Fibroblast of skin of right quadriceps (primary cell): ENCODE measurements at regions not wholly inside any gene's neighbourhood (a gene's known extent, or its start where the extent isn't known, plus 50 kb on each side); places are given as distances from the start of the nearest gene placed in this dataset.

Experiments used
- DNase-seq: peaks from one replicate; pipeline ENCODE4 v3.0.0-alpha.2; 2013

DNA sequence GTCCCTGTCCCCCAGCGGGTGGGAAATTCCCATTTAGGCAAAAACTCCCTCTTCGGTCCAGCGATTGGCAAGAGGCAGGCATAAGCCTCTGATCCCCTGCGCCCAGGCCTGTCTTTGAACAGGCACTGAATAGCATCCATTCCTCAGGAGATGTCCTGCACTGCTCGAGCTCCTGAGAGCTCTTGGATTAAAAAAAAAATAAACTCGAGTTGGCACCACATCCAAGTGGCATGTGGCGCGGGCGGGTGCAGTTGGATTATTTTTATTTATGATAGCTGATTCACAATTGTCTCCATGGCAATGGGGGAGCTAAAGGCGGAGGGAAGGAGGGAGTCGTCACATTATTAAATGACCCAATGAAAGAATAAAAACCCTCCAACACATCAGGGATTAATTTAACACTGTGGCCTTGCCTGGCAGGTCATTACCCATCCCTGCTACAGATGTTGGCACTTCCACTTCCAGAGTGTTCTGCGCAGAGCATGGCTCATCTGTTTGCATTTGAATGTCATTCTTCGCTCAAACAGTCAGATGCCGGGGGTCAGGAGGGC lies 207.2 kb downstream of the AACS start:
- no peak for DNase-seq

DNA sequence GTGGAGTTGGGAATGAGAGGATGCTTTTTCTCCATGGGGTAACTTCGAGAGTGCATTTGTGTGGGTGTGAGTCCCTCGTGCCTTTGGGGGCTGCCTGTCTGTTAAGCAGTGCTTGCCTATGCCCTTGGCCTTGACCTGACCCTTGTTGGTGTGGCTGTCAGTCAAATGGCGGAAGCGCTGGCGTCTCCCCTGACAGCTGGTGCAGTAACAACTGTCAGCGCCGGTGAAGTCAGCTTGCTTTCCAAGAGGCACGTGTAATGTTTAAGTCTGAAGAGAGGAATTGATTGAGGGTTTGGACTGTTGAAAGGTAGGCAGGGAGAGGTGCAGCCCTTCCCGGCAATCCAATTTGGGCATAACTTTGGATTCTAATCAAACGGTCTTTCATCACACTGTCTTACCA lies 211.3 kb downstream of the AACS start:
- no peak for DNase-seq

DNA sequence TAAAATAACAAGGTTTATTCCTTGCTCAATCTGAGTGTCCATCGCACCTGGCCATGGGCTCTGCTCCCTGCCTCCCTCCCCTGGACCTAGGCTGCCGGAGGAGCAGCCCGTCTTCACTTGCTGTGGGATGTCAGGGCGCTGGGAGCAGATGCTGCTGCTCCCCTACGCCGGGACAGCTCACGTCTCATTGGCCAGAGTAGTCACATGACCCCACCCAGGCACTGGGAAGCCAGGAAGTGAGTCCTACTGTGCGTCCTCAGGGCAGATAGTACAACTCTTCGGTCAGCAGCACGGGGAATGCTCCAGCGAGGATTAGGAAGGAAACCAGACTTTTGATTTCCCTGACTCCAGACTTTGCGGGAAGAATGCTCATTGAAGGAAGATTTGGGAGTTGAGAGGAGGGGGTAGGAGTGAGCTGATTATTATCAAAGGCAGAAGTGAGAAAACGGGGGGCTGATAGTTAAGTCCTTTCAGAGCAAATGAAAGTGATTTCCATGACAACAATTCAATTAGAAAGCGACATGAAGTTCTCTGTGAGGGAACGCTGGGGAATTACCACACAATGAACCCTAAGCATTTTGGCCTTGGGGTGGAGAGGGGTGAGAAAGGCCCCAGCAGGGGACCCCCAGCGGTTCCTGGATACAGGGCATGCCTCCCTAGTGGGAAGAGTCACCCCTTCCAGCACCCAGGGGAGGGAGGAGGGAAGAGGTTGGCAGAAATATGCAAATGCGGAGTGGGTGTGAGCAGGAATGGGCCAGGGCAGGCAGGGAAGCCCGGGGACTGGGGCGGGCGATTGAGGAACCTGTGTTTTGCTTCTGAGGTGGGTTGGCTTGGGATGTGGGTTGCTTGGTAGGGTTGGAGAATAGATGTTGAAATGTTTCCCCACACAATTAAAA lies 215.5 kb downstream of the AACS start:
- no peak for DNase-seq

DNA sequence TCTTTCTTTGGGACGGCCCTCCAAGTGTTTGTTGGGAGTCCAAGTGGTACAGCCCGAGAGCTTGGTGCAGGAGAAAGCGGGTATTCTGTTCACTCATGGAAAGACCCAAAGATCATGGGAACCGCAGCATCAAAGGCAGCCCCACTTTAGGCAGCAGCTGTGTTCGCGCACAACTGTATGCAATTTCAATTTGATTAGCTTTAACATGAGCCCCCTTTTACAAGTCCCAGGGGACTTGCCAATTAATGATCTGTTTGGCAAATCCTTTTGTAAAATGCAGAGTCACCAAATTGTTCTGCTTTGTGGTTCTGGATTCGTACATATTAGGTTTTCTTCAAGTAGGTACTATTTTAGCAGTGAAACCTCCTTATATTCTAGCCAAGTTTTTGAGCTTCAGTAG lies 217.7 kb downstream of the AACS start:
- DNase-seq: no peak

DNA sequence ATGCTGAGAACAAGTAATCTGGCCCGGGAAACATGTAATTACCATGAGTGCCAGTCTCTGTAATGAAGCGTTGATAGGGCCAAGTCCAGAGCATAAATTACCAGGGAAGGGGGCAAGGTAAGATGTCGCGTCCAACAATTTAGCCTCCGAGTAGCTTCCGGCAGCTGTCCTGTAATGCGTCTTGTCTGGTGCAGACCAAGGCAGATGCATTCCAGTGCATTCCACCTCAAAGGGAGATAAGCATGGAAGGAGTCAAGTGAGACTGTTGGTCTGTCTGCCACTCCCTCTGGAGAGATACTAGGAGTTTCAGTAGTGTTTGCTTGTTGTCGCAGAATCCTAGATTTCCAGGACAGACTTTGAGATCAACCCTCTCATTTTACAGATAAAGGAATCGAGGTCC lies 218.3 kb downstream of the AACS start:
- no peak for DNase-seq

DNA sequence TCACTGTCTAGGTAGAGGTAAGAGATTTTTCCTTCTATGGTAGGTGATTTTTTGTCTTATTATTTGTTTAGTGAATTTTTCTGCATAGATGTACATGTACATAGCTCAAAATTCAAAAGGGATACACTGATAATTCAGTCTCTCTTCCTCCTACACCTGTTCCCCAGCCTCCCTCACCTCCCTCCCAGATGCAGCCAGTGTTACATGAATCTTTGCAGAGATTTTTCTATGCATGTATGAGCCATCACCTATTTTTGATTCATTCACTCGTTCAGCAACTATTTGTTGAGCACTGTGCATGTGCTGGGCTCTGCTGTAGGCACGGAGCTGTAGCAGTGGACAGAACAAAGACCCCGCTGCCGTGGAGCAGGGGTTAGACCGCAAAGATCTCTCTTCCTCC lies 218.9 kb downstream of the AACS start:
- no peak for DNase-seq

DNA sequence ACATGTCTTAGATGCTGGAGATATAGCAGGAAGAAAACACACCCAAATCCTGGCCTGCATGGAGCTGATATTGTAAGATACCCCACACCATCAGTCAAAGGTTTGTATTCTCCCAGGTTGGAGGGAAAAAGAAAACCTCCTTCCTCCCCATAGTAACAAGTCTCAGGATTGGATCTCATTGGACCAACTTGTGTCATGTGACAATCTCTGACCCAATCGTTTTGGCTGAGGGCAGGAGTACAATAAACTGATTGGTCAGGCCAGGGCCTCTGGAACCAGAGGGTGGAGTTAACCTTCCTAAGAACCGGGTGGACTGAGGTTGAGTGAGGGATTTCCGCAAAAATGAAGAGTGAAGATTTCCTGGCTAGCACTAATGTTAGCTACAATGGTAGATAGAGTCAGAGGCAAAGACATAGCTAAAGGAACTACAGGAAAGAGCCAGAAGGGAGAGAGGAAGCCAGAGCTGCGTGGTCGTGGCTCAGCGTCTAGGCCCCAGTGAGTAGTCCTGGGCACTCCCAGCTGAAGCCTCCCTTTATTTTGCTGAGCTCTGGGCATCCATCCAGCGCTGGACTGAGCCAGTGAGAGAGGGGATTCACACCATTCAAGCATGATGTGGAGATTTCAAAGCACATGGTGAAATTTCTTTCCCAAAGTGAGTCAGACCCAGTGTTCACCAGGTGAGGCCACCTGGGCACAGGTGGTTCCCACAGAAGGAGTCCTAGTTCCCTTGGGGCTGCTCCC lies 219.9 kb downstream of the AACS start:
- DNase-seq: no peak

DNA sequence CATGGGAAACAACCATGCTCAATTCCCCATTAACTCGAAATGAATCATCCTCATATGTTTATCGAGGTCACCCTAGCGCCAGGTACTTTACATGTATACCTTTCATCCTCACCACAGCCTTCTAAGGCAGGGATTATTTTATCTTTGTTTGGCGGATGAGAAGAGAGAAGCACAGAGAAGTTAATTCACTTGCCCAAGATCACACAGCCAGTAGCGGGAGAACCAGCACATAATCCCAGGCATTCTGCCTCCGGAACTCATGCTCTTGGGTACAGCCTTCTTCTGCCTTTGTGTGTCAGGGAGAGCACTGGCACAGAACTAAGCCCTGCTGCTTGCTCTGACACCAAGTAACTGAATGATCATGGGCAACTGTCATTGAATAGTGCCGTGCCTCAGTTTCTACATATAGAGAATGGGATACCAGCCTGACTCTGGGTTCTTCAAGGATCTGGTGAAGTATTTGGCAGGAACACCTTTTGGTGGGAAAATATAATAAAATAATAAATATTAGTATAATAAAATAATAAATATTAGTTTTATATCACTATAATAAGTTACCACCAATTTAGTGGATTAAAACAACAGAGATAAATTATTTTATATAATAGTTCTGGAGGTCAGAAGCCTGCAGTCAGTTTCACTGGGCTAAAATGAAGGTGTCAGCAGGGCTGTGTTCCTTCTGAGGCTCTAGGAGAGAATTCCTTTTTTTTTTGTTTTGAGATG lies 220.9 kb downstream of the AACS start:
- DNase-seq: no peak

DNA sequence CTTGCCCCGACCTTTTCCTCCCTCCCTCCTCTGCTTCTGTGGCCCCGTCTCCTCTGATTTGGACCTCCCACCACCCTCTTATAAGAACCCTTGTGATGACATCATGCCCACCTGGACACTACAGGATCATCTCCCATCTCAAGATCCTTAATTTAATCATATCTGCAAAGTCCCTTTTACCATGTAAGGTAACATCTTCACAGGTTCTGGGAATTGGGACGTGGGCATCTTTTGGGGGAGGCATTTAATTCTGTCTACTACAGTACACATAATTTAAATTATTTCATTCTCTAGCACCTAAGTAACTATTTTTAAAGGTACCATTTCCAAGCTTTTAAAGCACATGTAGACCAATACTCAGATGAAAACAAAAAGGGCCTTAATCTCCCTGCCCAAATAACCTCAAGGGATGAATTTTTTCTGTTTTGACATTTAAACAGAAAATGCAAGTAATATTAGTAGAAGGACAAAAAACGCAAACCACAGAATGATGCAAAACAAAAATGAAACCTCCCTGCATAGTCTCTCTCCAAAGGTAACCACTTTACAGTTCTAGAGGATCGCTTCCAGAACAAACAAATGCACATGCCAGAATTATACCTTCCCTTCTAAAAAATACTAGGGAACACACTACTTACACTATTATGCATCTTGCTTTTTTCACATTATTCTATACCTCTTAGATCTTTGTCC lies 222.1 kb downstream of the AACS start:
- no peak for DNase-seq

DNA sequence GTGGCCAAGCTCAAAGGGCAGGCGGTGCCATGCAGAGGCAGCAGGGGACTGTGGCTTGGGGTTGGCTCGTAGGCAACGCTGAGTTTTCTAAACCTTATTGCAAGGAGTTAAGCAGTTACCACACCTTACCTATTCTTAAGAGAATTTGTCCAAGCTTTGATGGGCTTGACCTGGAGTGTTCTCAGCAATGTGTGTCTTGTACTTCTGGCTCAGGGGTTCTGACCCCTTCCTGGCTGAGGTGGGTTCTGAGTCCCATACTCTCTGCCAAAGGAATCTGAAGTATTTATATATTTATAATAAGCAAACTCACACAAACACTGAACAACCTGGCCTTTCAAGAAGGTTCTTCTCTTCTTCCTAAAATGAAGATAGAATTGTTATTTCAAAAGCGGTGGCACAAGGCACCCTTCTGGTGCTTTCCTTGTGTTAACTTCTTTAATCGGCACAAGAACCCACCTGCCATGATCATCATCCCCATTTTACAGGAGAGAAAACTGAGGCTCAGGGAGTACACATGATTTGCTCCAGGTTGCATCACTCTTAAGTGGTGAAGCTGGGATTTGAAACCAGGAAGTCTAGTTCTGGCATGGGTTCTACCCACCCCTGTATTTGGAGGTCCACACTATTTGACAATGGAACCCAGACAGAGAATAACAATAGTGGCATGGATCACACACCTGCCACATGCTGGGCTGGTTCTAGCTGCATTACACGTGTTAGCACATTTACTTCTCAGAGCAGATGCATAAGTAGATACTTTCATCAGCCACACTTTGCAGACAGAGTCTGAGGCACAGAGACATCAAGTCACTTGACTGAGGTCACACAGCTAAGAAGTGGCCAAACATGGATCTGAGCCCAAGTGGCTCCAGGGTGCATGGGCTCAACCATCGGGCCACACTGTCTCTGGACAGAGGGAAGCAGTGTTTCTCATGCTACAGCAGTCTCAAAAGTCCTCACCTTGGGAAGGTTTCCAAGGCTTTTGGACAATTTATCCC lies 224.0 kb downstream of the AACS start:
- DNase-seq: no peak

DNA sequence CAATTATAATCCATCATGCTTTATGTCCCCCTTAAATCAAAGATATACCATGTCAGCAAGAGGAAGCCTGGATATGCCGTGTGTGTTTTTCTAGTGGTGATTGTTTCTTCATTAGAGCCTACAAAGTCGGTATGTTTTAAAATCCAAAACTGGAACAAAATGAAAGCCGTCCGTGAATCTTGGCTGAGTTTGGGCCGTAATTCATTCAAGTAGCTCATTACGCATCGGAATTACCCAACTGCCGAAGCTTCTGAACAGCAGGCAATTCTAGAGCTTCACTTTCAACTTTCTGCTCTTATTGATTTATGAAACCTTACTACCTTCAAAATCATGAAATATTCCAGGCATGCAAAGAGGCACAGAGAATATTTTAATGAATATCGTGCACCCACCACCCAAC lies 224.7 kb downstream of the AACS start:
- DNase-seq: no peak

DNA sequence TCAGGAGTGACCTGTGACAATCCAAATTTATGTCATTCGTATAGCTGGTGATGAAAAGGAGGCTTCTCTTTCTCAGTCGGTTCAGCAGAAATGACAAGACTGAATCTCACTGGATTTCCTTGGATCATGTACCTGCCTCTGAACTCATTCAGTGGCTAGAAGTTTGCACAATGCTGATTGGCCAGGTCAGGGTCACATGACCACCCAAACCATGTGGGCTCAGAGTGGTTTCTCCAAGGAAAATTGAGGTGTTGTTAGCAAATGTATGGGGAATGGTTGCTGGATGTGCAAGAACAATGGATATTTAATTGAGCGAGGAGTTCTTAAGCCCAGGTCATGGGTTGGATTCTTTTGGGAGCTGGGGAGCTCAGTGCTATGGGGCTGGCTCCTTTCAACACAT lies 227.5 kb downstream of the AACS start:
- no peak for DNase-seq

DNA sequence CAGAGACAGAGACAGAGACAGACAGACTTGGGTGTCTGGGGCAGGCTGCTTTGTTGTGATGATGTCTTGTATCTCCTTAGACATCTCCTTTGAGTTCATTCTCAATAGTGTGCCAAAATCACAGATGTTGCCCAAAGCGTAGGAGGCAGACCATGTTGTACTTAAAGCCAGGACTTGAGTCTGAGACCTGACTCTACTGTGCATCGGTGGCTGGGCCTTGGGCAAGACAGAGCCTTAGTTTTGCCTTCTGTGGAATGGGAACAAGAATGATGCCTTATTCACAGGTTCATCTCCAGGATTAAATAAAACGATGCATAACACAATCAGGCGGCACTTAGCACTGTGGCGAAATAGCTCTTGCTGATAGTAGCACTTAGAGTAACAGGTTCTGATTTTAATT lies 230.3 kb downstream of the AACS start:
- no peak for DNase-seq

DNA sequence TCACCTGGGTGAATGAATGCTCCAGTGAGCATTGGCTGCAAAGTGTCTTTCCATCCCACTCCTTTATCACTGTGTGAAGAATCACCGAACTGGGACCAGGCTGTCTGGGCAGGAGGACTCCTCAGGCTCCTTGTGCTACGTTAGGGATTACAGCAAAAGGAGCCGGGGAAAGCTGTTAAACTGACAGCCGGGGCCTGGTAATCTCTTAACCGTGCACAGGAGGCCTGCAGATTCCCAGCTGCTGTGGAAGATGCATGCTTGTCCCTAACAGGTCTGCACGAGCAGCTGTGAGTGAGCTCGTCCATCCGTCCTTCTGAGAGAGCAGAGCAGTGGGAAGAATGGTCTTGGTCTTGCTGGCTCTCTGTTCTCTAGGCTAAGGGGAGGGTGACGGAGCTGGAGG lies 231.5 kb downstream of the AACS start:
- DNase-seq: no peak

DNA sequence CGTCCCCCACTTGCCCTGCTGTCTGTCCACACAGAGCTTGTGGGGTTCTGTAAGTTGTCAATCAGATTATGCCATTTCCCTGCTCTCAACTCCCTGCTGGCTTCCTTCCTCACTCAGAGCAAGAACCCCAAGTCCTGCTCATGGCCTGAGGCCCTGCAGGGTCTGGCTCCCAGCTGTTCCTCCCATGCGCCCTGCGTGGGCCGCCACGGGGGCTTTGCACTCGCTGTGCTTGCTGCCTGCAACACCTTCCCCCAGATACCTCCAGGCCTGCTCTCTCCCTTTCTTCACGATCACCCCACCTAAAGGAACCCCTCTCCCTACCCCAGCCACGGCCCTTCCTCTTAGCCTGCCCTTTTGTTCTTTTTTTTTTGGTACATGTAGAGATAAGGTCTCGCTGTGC lies 234.6 kb downstream of the AACS start:
- no peak for DNase-seq

DNA sequence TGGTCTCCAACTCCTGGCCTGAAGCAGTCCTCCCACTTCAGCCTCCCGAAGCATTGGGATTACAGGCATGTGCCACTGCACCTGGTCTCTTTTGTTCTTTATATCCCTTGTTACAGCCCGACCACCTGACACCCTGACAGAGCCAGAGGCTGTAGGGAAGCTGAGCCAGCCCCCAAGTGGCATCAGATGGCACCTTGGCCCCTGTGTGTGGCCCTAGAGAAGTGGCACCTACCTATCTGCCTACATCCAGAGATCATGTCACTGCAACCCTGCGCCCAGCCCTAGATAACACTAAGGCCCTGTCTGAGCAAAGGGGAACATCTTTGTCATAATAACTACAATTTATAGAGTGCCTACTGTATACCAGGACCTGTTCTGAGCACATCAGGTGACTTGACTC lies 235.0 kb downstream of the AACS start:
- no peak for DNase-seq

DNA sequence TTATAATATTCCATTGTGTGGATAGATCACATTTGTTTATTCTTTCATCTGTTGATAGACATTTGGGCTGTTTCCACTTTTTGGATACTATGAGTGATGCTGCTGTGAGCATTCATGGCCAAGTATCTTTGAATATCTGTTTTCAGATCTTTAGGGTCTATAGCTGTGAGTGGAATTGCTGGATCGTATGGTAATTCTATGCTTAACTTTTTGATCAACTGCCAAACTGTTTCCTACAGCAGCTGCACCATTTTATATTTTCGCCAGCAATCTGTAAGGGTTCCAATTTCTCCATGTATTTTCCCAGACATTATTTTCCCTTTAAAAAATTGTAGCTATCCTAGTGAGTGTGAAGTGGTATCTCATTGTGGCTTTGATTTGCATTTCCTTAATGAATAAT lies 238.1 kb downstream of the AACS start:
- DNase-seq: no peak

DNA sequence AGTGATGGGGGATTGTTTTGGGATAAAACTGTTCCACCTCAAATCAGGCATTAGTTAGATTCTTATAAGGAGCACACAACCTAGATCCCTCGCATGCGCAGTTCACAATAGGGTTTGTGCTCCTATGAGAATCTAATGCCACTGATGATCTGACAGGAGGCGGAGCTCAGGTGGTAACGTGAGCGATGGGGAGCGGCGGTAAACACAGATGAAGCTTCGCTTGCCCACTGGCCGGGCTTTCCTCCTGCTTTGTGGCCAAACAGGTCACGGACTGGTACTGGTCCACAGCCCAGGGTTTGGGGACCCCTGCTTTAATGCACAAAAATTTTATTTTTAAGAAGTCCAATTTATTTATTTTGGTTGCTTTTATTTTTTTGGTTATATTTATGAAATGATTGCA lies 238.8 kb downstream of the AACS start:
- no peak for DNase-seq

DNA sequence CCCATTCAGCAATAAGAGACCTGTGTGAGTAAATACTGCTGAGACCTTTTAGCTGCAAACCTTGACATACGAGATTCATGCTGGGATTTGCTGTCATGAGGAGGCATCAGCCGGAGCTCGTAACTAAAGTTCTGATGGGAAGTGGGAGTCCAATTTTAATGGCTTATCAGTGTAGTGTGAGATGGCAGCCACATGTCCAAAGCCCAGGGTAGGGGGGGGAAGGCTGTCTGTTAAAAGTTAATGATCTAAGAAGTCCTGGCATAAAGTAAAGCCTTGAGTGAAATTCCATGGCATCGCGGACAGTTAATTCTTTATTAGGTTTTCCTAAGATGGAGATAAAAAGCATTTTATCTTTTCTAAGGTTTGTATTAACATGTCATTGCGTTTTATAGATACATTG lies 240.0 kb downstream of the AACS start:
- DNase-seq: no peak

DNA sequence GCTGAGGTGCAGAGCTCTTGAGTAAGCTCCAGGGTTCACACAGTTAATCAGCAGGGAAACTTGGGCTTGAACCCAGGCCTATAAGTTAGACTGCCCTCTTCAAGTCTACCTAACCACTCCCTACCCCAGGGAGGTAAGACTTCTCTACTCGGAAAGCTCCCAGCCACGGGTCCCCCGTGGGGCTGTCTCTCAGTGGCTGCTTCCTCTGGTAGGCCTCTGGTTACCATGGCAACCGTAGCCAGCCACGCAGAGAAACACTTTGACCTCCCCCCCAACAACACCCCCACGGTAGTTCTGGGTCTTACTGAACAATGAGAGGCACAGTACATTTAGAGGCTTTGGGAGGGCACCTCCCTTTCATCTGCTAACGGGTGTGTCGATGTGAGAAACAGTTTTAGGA lies 245.2 kb downstream of the AACS start:
- DNase-seq: no peak

DNA sequence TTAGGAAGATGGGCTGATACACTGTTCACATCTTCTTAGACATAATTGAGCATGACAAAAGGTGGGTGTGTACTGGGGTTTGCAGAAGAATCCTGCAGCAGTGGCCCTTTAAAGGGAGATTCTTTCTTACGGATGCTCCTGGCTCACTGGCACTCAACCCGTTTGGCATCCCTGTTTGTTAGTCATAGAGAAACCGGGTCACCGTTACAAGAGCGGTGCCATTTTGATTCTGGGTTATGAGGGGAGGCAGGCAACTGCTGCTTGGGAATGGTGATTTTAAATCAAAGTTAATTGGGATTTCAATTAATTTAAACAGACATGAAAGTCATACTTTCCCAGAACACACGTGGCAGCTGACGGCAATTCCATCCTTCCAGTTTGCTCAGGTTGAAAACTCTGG lies 245.8 kb downstream of the AACS start:
- DNase-seq: no peak

DNA sequence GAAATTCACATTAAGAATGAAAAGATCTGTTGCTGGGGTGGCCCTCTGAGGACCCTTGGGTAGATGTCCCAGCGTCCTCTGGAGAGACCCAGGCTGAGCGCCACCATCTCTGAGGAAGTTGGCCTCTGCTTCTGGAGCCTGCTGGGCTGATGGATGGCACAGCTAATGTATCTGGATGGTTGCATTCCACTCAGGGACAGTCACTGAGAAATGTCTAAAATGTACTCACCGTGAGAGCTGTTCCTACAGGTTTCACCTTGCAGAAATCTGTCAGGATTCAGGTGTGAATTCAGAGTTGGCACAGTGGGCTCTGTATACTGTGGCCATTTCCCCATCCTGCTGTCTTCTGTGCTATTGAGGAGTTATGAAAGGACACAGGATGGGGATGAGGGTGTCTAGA lies 247.2 kb downstream of the AACS start:
- DNase-seq: no peak
